WTC11 (cell line): ENCODE measurements at regions not wholly inside any gene's neighbourhood (a gene's known extent, or its start where the extent isn't known, plus 50 kb on each side); places are given as distances from the start of the nearest gene placed in this dataset.

Experiments used
- CREM ChIP-seq: sonication (generic); formaldehyde crosslinking; IDR thresholded peaks from 2 replicates; pipeline ENCODE4 v1.8.1; 2022; ENCODE audit warnings: mild to moderate bottlenecking, missing genetic modification reagents, moderate library complexity
- CTCF ChIP-seq: fragments of 200-600 bp; IDR thresholded peaks from 2 replicates; pipeline ENCODE4 v1.8.0; 2022; ENCODE audit warnings: antibody characterized with exemption
- ESRRA ChIP-seq: sonication (generic); formaldehyde crosslinking; IDR thresholded peaks from 2 replicates; pipeline ENCODE4 v1.8.1; 2022; ENCODE audit warnings: mild to moderate bottlenecking, missing genetic modification reagents, borderline replicate concordance
- JAZF1 ChIP-seq: fragments of 250-450 bp; sonication (Bioruptor Pico); IDR thresholded peaks from 2 replicates; pipeline ENCODE4 v1.9.0; 2021; ENCODE audit warnings: moderate library complexity, mild to moderate bottlenecking, inconsistent platforms
- JUN ChIP-seq: sonication (generic); formaldehyde crosslinking; IDR thresholded peaks from 2 replicates; pipeline ENCODE4 v1.8.0; 2023; ENCODE audit warnings: mild to moderate bottlenecking, missing genetic modification reagents
- TEAD4 ChIP-seq: sonication (generic); formaldehyde crosslinking; IDR thresholded peaks from 2 replicates; pipeline ENCODE4 v1.8.0; 2022; ENCODE audit warnings: mild to moderate bottlenecking, missing genetic modification reagents
- USF2 ChIP-seq: sonication (generic); formaldehyde crosslinking; IDR thresholded peaks from 2 replicates; pipeline ENCODE4 v1.8.1; 2023; ENCODE audit warnings: mild to moderate bottlenecking, missing genetic modification reagents, moderate library complexity

GRCh38 chr6:10276106-10276505, 138.8 kb downstream of the TFAP2A start:
- TF ChIP-seq CTCF (no peak), JAZF1 (CRISPR knock-in tag) (no peak), JUN (no peak), CREM (CRISPR knock-in tag) (no peak), USF2 (no peak), TEAD4 (no peak), ESRRA (CRISPR knock-in tag) (no peak)
